GM23338 (cell line): ENCODE measurements at regions not wholly inside any gene's neighbourhood (a gene's known extent, or its start where the extent isn't known, plus 50 kb on each side); places are given as distances from the start of the nearest gene placed in this dataset.

ENCODE experiments used
- ATAC-seq: fragments of 200-7000 bp; cut with Tn5 transposase; 3 replicates; pipeline ENCODE4 v1.9.1; 2020
- DNase-seq: peaks from one replicate; pipeline ENCODE4 v3.0.0-alpha.2; 2015; ENCODE audit warnings: low spot score
- H2AFZ ChIP-seq: fragments of 200-600 bp; sonication (generic); 2 replicates; pipeline ENCODE4 v1.8.0; 2016; ENCODE audit warnings: antibody characterized with exemption, mild to moderate bottlenecking, moderate library complexity
- H3F3A ChIP-seq: fragments of 200-600 bp; sonication (generic); replicated peaks from 2 replicates; pipeline ENCODE4 v1.8.0; 2017; ENCODE audit warnings: antibody characterized with exemption, mixed run types, low read depth
- H3K27ac ChIP-seq: fragments of 200-600 bp; sonication (generic); 2 replicates; pipeline ENCODE4 v1.6.1; 2016; ENCODE audit warnings: low read depth
- H3K27me3 ChIP-seq: fragments of 200-600 bp; sonication (generic); 2 replicates; pipeline ENCODE4 v1.8.0; 2016; ENCODE audit warnings: mild to moderate bottlenecking, mixed run types, moderate library complexity; ENCODE audit not compliant: insufficient read depth
- H3K36me3 ChIP-seq: fragments of 200-600 bp; sonication (generic); 2 replicates; pipeline ENCODE4 v1.8.0; 2016; ENCODE audit warnings: mild to moderate bottlenecking; ENCODE audit not compliant: insufficient read depth
- H3K4me1 ChIP-seq: fragments of 200-600 bp; sonication (generic); 2 replicates; pipeline ENCODE4 v1.8.0; 2016; ENCODE audit warnings: mild to moderate bottlenecking, moderate library complexity; ENCODE audit not compliant: insufficient read depth
- H3K4me2 ChIP-seq: fragments of 200-600 bp; sonication (generic); 2 replicates; pipeline ENCODE4 v1.7.1; 2017; ENCODE audit warnings: mixed run types
- H3K4me3 ChIP-seq: fragments of 200-600 bp; sonication (generic); 2 replicates; pipeline ENCODE4 v1.6.1; 2016; ENCODE audit warnings: mixed run types
- H3K79me2 ChIP-seq: fragments of 200-600 bp; sonication (generic); replicated peaks from 2 replicates; pipeline ENCODE4 v1.8.0; 2017; ENCODE audit warnings: mild to moderate bottlenecking; ENCODE audit not compliant: insufficient read depth
- H3K9me2 ChIP-seq: fragments of 200-600 bp; sonication (generic); 2 replicates; pipeline ENCODE4 v1.8.0; 2017; ENCODE audit not compliant: insufficient read depth
- H4K20me1 ChIP-seq: fragments of 200-600 bp; sonication (generic); replicated peaks from 2 replicates; pipeline ENCODE4 v1.8.0; 2017; ENCODE audit warnings: mild to moderate bottlenecking; ENCODE audit not compliant: insufficient read depth
- H3K27ac Mint-ChIP-seq: 2 replicates; pipeline ENCODE4 v1.8.0; 2020; ENCODE audit warnings: inconsistent platforms, mild to moderate bottlenecking, moderate library complexity, mixed read lengths
- H3K27me3 Mint-ChIP-seq: 3 replicates; pipeline ENCODE4 v1.8.0; 2022; ENCODE audit warnings: low read depth, mild to moderate bottlenecking, moderate library complexity, mixed read lengths, inconsistent platforms; ENCODE audit not compliant: insufficient read depth, poor library complexity
- H3K36me3 Mint-ChIP-seq: 3 replicates; pipeline ENCODE4 v1.8.0; 2021; ENCODE audit warnings: low read depth, mild to moderate bottlenecking, inconsistent platforms, moderate library complexity, mixed read lengths
- H3K4me1 Mint-ChIP-seq: 3 replicates; pipeline ENCODE4 v1.8.0; 2020; ENCODE audit warnings: mild to moderate bottlenecking, inconsistent platforms, mixed read lengths
- H3K4me3 Mint-ChIP-seq: 3 replicates; pipeline ENCODE4 v1.8.0; 2021; ENCODE audit warnings: moderate library complexity, mild to moderate bottlenecking, inconsistent platforms, mixed read lengths
- H3K9me3 Mint-ChIP-seq: 3 replicates; pipeline ENCODE4 v1.8.0; 2020; ENCODE audit warnings: moderate library complexity, mild to moderate bottlenecking, inconsistent platforms, mixed read lengths
- CREB1 ChIP-seq: fragments of 250-450 bp; sonication (Bioruptor Pico); IDR thresholded peaks from 2 replicates; pipeline ENCODE4 v1.5.0; 2020; ENCODE audit warnings: low read depth, mild to moderate bottlenecking, moderate library complexity
- CTCF ChIP-seq, 2 experiments: fragments of 200-600 bp in 1 of 2; sonication (generic) in 1 of 2; conservative IDR thresholded peaks; 2 replicates each; pipeline versions ENCODE4 v1.5.1 to v1.6.1; 2016 to 2017; ENCODE audit warnings: antibody characterized with exemption in 2 of 2, low read depth in 2 of 2, mild to moderate bottlenecking in 2 of 2, moderate library complexity in 1 of 2
- ETS1 ChIP-seq: IDR thresholded peaks from 2 replicates; pipeline ENCODE4 v1.6.1; 2016; ENCODE audit warnings: antibody characterized with exemption
- EZH2 ChIP-seq: fragments of 200-600 bp; sonication (generic); IDR thresholded peaks from one replicate; pipeline ENCODE4 v1.8.0; 2017; ENCODE audit warnings: antibody characterized with exemption, mild to moderate bottlenecking, low read depth; ENCODE audit not compliant: unreplicated experiment
- EZH2phosphoT487 ChIP-seq: fragments of 200-600 bp; sonication (generic); IDR thresholded peaks from one replicate; pipeline ENCODE4 v1.8.1; 2018; ENCODE audit warnings: antibody characterized with exemption; ENCODE audit not compliant: unreplicated experiment
- JUNB ChIP-seq: IDR thresholded peaks from one replicate; pipeline ENCODE4 v1.6.1; 2016; ENCODE audit warnings: antibody characterized with exemption; ENCODE audit not compliant: unreplicated experiment
- NANOG ChIP-seq: IDR thresholded peaks from 2 replicates; pipeline ENCODE4 v1.6.1; 2016; ENCODE audit warnings: antibody characterized with exemption, borderline replicate concordance
- POLR2AphosphoS5 ChIP-seq: IDR thresholded peaks from 2 replicates; pipeline ENCODE4 v1.6.1; 2016; ENCODE audit warnings: antibody characterized with exemption, low read depth
- REST ChIP-seq: IDR thresholded peaks from one replicate; pipeline ENCODE4 v1.6.1; 2018; ENCODE audit warnings: antibody characterized with exemption; ENCODE audit not compliant: unreplicated experiment
- STAT1 ChIP-seq: IDR thresholded peaks from one replicate; pipeline ENCODE4 v1.6.1; 2016; ENCODE audit warnings: antibody characterized with exemption; ENCODE audit not compliant: unreplicated experiment
- ZNF114 ChIP-seq: fragments of 250-450 bp; sonication (Bioruptor Pico); IDR thresholded peaks from 2 replicates; pipeline ENCODE4 v1.5.0; 2020; ENCODE audit warnings: mild to moderate bottlenecking, moderate library complexity
- ZNF331 ChIP-seq: fragments of 250-450 bp; sonication (Bioruptor Pico); IDR thresholded peaks from 2 replicates; pipeline ENCODE4 v1.5.0; 2020; ENCODE audit warnings: low read depth, mild to moderate bottlenecking, moderate library complexity
- ZNF462 ChIP-seq: fragments of 250-450 bp; sonication (Bioruptor Pico); IDR thresholded peaks from 2 replicates; pipeline ENCODE4 v1.5.0; 2020; ENCODE audit warnings: mild to moderate bottlenecking, moderate library complexity

- no peaks in the 10 kb centered on the region for H3K79me2 ChIP-seq
- no peaks in the 10 kb centered on the region for H3K36me3 ChIP-seq
- no peak overlapping the region for H3K27ac ChIP-seq
- H3K9me2 ChIP-seq = no peaks in the 10 kb centered on the region
- H2AFZ ChIP-seq = no peak overlapping the region
- H3K27ac Mint-ChIP-seq = no peak overlapping the region
- no peaks in the 10 kb centered on the region for H3K4me1 ChIP-seq
- H3F3A ChIP-seq = no peaks in the 10 kb centered on the region
- H3K4me2 ChIP-seq = no peak overlapping the region
- no peak overlapping the region for H3K4me3 Mint-ChIP-seq
- DNase-seq = no peak
- H3K36me3 Mint-ChIP-seq = no peaks in the 10 kb centered on the region
- no peaks in the 10 kb centered on the region for H4K20me1 ChIP-seq
- no peak for ATAC-seq
- no peaks in the 10 kb centered on the region for H3K4me1 Mint-ChIP-seq
- no peaks in the 10 kb centered on the region for H3K27me3 ChIP-seq
- TF ChIP-seq EZH2phosphoT487 = no peak
- no peak for TF ChIP-seq REST
- TF ChIP-seq POLR2AphosphoS5 = no peak
- no peak for TF ChIP-seq ETS1
- no peak for TF ChIP-seq CTCF (conservative IDR thresholded peaks at IDR 0.05; ENCODE audit: low read depth in 2 of 2)
- no peak for TF ChIP-seq ZNF114 (CRISPR knock-in tag)
- TF ChIP-seq EZH2 = no peak
- no peak for TF ChIP-seq ZNF331 (CRISPR knock-in tag)
- no peak for TF ChIP-seq NANOG
- no peak for TF ChIP-seq STAT1
- no peak for TF ChIP-seq CREB1
- TF ChIP-seq ZNF462 (CRISPR knock-in tag) = no peak
- TF ChIP-seq JUNB = no peak
- H3K4me3 ChIP-seq = no peak overlapping the region
- H3K9me3 Mint-ChIP-seq = no peaks in the 10 kb centered on the region
- no peaks in the 10 kb centered on the region for H3K27me3 Mint-ChIP-seq
Observed at GRCh38 chr11:95585069-95585751, 204.4 kb downstream of the FAM76B start.
